ENCODE measurements at regions not wholly inside any gene's neighbourhood (a gene's known extent, or its start where the extent isn't known, plus 50 kb on each side); places are given as distances from the start of the nearest gene placed in this dataset.
A peak's percentile ranks its signal among the peaks of the same experiment; 100 is the strongest.

DNA sequence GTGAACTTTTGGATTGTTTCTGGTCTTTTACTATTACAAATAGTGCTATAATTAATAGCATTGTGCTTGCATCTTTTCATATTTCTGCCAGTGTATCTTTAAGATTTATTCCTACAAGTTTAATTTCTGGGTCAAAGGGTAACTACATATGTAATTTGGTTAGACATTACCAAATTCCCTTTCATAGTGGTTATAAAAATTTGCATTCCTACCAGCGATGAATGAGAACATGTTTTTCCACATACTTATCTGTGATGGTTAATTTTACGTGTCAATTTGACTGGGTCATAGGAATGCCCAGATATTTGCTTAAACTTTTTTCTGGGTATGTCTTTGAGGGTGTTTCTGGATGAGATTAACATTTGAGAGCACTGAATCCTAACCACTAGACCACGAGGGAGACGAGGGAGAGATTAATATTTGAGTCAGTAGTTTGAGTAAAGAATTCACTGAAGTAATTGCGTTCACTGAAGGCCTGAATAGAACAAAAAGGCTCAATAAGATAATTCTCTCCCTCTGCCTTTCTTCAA is 132.3 kb upstream of the NEO1 start:
- in situ Hi-C loops (cut with MboI; ENCODE audit: low pct_ligation_motif_present in 1 of 4, low pct_unique_long_range_greater_than_20kb in 1 of 4, low sequenced_read_pairs in 3 of 4): no loop called here
- Histone ChIP-seq H3K27me3 (no peaks in the 10 kb centered on the region), H3K4me3 (no peak overlapping the region), H3K36me3 (no peaks in the 10 kb centered on the region), H3K9me3 (no peaks in the 10 kb centered on the region), H3K4me1 (peaks cover 0 to 19% (median 7%) of the 10 kb centered on the region in 4 donors), H3K27ac (peak overlapping the region in 2 of 4 donors; percentile 31 to 32)
- intact Hi-C loops (cut with DNase I; ENCODE audit: low total_unique reads): no loop called here
- WGBS, 2 donors (ENCODE audit: low coverage in 1 of 2): 40 to 72% methylated on average over 4 to 5 of the region's 5 CpGs
- TF ChIP-seq POLR2AphosphoS5 (IDR thresholded peaks at IDR 0.05) (no peak), POLR2A (IDR thresholded peaks at IDR 0.05) (no peak), EP300 (IDR thresholded peaks at IDR 0.05; ENCODE audit: low read depth) (no peak)
- TF ChIP-seq, protein P1, sequence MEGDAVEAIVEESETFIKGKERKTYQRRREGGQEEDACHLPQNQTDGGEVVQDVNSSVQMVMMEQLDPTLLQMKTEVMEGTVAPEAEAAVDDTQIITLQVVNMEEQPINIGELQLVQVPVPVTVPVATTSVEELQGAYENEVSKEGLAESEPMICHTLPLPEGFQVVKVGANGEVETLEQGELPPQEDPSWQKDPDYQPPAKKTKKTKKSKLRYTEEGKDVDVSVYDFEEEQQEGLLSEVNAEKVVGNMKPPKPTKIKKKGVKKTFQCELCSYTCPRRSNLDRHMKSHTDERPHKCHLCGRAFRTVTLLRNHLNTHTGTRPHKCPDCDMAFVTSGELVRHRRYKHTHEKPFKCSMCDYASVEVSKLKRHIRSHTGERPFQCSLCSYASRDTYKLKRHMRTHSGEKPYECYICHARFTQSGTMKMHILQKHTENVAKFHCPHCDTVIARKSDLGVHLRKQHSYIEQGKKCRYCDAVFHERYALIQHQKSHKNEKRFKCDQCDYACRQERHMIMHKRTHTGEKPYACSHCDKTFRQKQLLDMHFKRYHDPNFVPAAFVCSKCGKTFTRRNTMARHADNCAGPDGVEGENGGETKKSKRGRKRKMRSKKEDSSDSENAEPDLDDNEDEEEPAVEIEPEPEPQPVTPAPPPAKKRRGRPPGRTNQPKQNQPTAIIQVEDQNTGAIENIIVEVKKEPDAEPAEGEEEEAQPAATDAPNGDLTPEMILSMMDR (IDR thresholded peaks at IDR 0.05): no peak
- DNase-seq: no peak

DNA sequence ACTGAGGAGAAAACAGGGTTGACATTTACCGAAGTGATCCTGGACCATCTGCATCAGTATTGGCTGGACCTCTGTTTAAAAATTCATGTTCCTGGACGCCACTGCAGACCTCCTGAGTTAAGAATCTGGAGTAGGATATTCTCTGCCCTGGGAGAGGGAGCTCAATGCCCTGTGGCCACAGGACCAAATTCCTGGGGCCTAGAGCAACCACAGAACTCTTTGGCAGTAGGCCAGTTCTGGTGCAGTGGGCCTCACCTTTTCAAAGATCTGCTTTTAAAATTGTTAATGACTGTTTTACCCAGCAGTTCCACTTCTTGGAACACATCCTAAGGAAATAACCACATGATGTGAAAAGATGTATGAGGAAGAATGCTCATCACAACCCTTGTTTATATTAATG is 133.3 kb upstream of the ADPGK start:
- WGBS, 2 donors (ENCODE audit: low coverage in 1 of 2): 80 to 92% methylated on average over 1 to 2 of the region's 2 CpGs
- no peak for DNase-seq

DNA sequence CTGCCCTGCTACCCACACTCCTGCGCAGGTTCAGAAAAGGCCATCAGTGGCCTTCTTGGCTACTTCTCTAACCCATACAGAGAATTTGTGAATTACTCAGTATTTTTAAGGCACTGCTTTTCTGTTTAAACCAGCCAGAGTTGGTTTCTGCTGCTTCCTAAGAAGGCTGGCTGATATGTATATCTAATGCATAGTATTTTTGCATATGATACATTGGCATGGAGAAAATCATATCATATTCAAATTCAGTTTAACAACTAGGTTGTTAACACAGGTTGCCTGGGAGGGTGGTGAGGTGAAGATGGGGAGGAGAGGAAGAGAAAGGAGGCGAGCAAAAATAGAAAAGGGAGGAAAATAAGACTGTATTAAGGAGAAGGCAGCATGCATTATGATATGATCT is 132.8 kb upstream of the ADPGK start:
- intact Hi-C loops (cut with DNase I; ENCODE audit: low total_unique reads) (no loop called here), in situ Hi-C loops (cut with MboI; ENCODE audit: low pct_ligation_motif_present in 1 of 4, low pct_unique_long_range_greater_than_20kb in 1 of 4, low sequenced_read_pairs in 3 of 4) (no loop called here)
- DNase-seq: no peak
- 80 to 92% methylated on average over 2 of the region's 2 CpGs for WGBS, 2 donors (ENCODE audit: low coverage in 1 of 2)
- Histone ChIP-seq H3K4me1 (peaks cover 0 to 26% (median 12%) of the 10 kb centered on the region in 4 donors), H3K27ac (no peak overlapping the region), H3K36me3 (no peaks in the 10 kb centered on the region), H3K4me3 (no peak overlapping the region), H3K27me3 (no peaks in the 10 kb centered on the region), H3K9me3 (no peaks in the 10 kb centered on the region)
- TF ChIP-seq POLR2AphosphoS5 (IDR thresholded peaks at IDR 0.05): no peak
- TF ChIP-seq POLR2A (IDR thresholded peaks at IDR 0.05): no peak
- TF ChIP-seq, protein P1 (IDR thresholded peaks at IDR 0.05): no peak
- no peak for TF ChIP-seq EP300 (IDR thresholded peaks at IDR 0.05; ENCODE audit: low read depth)

More for the DNA sequence above, 133.3 kb upstream of the ADPGK start:
- H3K9me3 ChIP-seq: no peaks in the 10 kb centered on the region
- no peaks in the 10 kb centered on the region for H3K27me3 ChIP-seq
- TF ChIP-seq POLR2AphosphoS5 (IDR thresholded peaks at IDR 0.05) (no peak), POLR2A (IDR thresholded peaks at IDR 0.05) (no peak), EP300 (IDR thresholded peaks at IDR 0.05; ENCODE audit: low read depth) (no peak)
- TF ChIP-seq, protein P1 (IDR thresholded peaks at IDR 0.05): no peak
- peaks cover 0 to 25% (median 8%) of the 10 kb centered on the region in 4 donors for H3K4me1 ChIP-seq
- in situ Hi-C loops (cut with MboI; ENCODE audit: low pct_ligation_motif_present in 1 of 4, low pct_unique_long_range_greater_than_20kb in 1 of 4, low sequenced_read_pairs in 3 of 4) (no loop called here), intact Hi-C loops (cut with DNase I; ENCODE audit: low total_unique reads) (no loop called here)
- H3K27ac ChIP-seq: no peak overlapping the region
- no peak overlapping the region for H3K4me3 ChIP-seq
- no peaks in the 10 kb centered on the region for H3K36me3 ChIP-seq

DNA sequence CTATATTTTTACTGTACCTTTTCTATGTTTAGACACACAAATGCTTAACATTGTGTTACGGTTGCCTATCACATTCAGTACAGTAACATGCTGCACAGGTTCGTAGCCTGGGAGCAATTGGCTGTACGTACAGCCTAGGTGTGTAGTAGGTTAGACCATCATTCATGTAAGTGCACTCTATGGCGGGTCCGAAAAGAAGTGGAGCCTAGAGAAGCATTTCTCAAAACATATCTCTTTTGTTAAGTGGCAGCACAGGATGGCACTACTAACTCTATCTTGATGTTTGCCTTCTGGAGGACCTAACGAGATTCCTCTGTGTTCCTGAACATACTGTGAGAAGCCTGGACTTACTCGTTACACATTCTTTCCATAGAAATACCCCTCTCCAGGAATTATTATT is 132.3 kb upstream of the ADPGK start:
- DNase-seq: no peak
- intact Hi-C loops (cut with DNase I; ENCODE audit: low total_unique reads): no loop called here
- no peak overlapping the region for H3K4me3 ChIP-seq
- WGBS, 2 donors (ENCODE audit: low coverage in 1 of 2): 70 to 83% methylated on average over 4 to 7 of the region's 7 CpGs
- H3K36me3 ChIP-seq: no peaks in the 10 kb centered on the region
- H3K4me1 ChIP-seq: peaks cover 0 to 26% (median 12%) of the 10 kb centered on the region in 4 donors
- no peaks in the 10 kb centered on the region for H3K9me3 ChIP-seq
- H3K27me3 ChIP-seq: no peaks in the 10 kb centered on the region
- in situ Hi-C loops (cut with MboI; ENCODE audit: low pct_ligation_motif_present in 1 of 4, low pct_unique_long_range_greater_than_20kb in 1 of 4, low sequenced_read_pairs in 3 of 4): no loop called here
- H3K27ac ChIP-seq: no peak overlapping the region
- TF ChIP-seq POLR2A (IDR thresholded peaks at IDR 0.05) (no peak), POLR2AphosphoS5 (IDR thresholded peaks at IDR 0.05) (no peak), EP300 (IDR thresholded peaks at IDR 0.05; ENCODE audit: low read depth) (no peak)
- TF ChIP-seq, protein P1 (IDR thresholded peaks at IDR 0.05): no peak
